Muscle layer of duodenum (tissue), 2 donors: ENCODE measurements at regions not wholly inside any gene's neighbourhood (a gene's known extent, or its start where the extent isn't known, plus 50 kb on each side); places are given as distances from the start of the nearest gene placed in this dataset.

ENCODE experiments used
- H3K27ac ChIP-seq: one replicate; pipeline ENCODE4 v1.7.0; 2013; ENCODE audit warnings: mild to moderate bottlenecking, low read length
- H3K27me3 ChIP-seq: one replicate; pipeline ENCODE4 v1.7.0; 2013; ENCODE audit warnings: low read depth, mild to moderate bottlenecking, control low read depth, low read length
- H3K36me3 ChIP-seq, 2 donors: one replicate each; pipeline ENCODE4 v1.7.0; 2013; ENCODE audit warnings: low read length in 2 of 2, control low read depth in 1 of 2, mild to moderate bottlenecking in 1 of 2; ENCODE audit not compliant: insufficient read depth in 2 of 2, control insufficient read depth in 1 of 2
- H3K4me1 ChIP-seq, 2 donors: one replicate each; pipeline ENCODE4 v1.7.0; 2013; ENCODE audit warnings: low read length in 2 of 2, mild to moderate bottlenecking in 2 of 2, control low read depth in 1 of 2, moderate library complexity in 1 of 2; ENCODE audit not compliant: insufficient read depth in 2 of 2, control insufficient read depth in 1 of 2
- H3K4me3 ChIP-seq, 2 donors: one replicate each; pipeline ENCODE4 v1.7.0; 2013; ENCODE audit warnings: low read length in 2 of 2, low read depth in 1 of 2, mild to moderate bottlenecking in 1 of 2
- H3K9me3 ChIP-seq, 2 donors: one replicate each; pipeline ENCODE4 v1.7.0; 2013; ENCODE audit warnings: low read length in 2 of 2, control low read depth in 1 of 2, mild to moderate bottlenecking in 1 of 2; ENCODE audit not compliant: control insufficient read depth in 1 of 2
- donor health status: healthy.

- no peaks in the 10 kb centered on the region for H3K9me3 ChIP-seq
- no peaks in the 10 kb centered on the region for H3K36me3 ChIP-seq
- H3K27me3 ChIP-seq = no peaks in the 10 kb centered on the region
- H3K27ac ChIP-seq = no peak overlapping the region
- no peaks in the 10 kb centered on the region for H3K4me1 ChIP-seq
- H3K4me3 ChIP-seq = no peak overlapping the region
These were observed 115.0 kb upstream of the TPRG1 start for GRCh38 chr3:189056646-189057335.

- H3K4me3 ChIP-seq = no peak overlapping the region
- no peaks in the 10 kb centered on the region for H3K4me1 ChIP-seq
- H3K36me3 ChIP-seq = no peaks in the 10 kb centered on the region
- no peaks in the 10 kb centered on the region for H3K9me3 ChIP-seq
- H3K27ac ChIP-seq = no peak overlapping the region
- no peaks in the 10 kb centered on the region for H3K27me3 ChIP-seq
These were observed 114.4 kb upstream of the TPRG1 start for GRCh38 chr3:189057369-189057768.

DNA sequence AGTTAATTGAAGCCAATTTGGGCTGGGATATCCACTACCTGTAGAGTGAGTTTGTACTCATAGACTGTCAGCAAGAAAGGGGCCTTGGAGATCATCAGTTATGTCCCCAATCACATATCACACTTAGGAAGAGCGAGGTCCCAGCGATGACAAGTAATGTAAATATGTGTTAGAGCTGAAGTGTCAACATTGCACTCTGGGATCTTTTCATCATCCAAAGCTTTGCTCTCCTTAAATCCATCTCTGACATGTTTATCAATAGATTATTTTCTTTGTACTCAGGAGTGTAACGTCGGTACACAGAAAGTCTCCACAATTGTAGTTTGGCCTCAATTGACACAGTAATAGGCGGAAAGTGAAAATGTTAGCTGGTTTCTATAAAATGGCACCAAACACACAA, 113.7 kb upstream of the TPRG1 start:
- no peaks in the 10 kb centered on the region for H3K4me1 ChIP-seq
- H3K36me3 ChIP-seq = no peaks in the 10 kb centered on the region
- H3K27me3 ChIP-seq = no peaks in the 10 kb centered on the region
- no peak overlapping the region for H3K27ac ChIP-seq
- no peak overlapping the region for H3K4me3 ChIP-seq
- peaks cover 1 to 2% of the 10 kb centered on the region in 2 donors for H3K9me3 ChIP-seq

GRCh38 chr3:189070965-189071364, 100.8 kb upstream of the TPRG1 start:
- no peaks in the 10 kb centered on the region for H3K27me3 ChIP-seq
- H3K36me3 ChIP-seq = no peaks in the 10 kb centered on the region
- no peak overlapping the region for H3K27ac ChIP-seq
- H3K9me3 ChIP-seq = no peaks in the 10 kb centered on the region
- no peaks in the 10 kb centered on the region for H3K4me1 ChIP-seq
- no peak overlapping the region for H3K4me3 ChIP-seq

GRCh38 chr3:189071446-189071845, 100.3 kb upstream of the TPRG1 start:
- no peak overlapping the region for H3K27ac ChIP-seq
- no peaks in the 10 kb centered on the region for H3K36me3 ChIP-seq
- H3K4me1 ChIP-seq = no peaks in the 10 kb centered on the region
- H3K27me3 ChIP-seq = no peaks in the 10 kb centered on the region
- H3K9me3 ChIP-seq = no peaks in the 10 kb centered on the region
- no peak overlapping the region for H3K4me3 ChIP-seq

GRCh38 chr3:189076449-189076848, 95.3 kb upstream of the TPRG1 start:
- Histone ChIP-seq H3K36me3 (no peaks in the 10 kb centered on the region), H3K9me3 (no peaks in the 10 kb centered on the region), H3K4me3 (no peak overlapping the region), H3K4me1 (no peaks in the 10 kb centered on the region), H3K27ac (no peak overlapping the region), H3K27me3 (no peaks in the 10 kb centered on the region)

GRCh38 chr3:189080745-189081144, 91.0 kb upstream of the TPRG1 start:
- no peaks in the 10 kb centered on the region for H3K36me3 ChIP-seq
- no peak overlapping the region for H3K27ac ChIP-seq
- no peaks in the 10 kb centered on the region for H3K27me3 ChIP-seq
- H3K4me3 ChIP-seq = no peak overlapping the region
- H3K9me3 ChIP-seq = no peaks in the 10 kb centered on the region
- no peaks in the 10 kb centered on the region for H3K4me1 ChIP-seq

DNA sequence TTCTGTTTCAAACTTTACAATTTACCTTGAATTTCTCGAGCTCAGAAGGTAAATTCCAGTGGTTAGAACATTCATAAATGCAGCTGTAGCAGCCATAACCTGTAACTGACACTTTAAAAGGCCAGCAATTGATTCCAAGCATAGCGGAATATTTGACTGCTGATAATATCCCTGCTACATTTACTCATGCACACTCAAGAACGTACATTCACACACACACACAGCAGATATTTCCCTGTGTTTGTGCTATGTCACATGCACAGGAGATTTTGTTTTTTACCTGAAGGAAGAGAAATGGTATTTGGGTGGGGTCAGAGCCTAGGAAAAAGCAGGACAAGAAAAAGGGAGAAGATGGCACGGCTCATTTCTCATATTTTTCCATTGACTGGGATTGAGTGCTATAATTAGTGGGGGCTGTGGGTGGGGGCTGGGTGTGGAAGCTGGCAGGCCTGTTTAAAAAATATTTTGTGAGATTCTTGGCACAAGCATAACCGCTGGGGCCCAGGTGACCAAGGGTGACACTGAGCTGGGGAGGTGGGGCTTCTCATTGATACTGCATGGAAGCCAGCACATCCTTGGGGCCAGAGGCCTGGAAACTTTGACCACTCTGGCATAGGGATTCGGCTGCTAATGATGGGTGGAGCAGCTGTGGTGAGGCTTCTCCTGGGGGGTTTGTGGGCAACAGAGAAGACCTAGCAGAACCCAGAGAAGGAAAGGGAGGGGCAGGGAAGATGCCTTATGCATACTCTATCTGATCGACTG, 88.9 kb upstream of the TPRG1 start:
- H3K9me3 ChIP-seq = no peaks in the 10 kb centered on the region
- H3K4me1 ChIP-seq = no peaks in the 10 kb centered on the region

GRCh38 chr3:189084620-189085019, 87.2 kb upstream of the TPRG1 start:
- no peaks in the 10 kb centered on the region for H3K27me3 ChIP-seq

More for the DNA sequence above, 88.9 kb upstream of the TPRG1 start:
- Histone ChIP-seq H3K27ac (no peak overlapping the region), H3K27me3 (no peaks in the 10 kb centered on the region), H3K36me3 (no peaks in the 10 kb centered on the region), H3K4me3 (no peak overlapping the region)

DNA sequence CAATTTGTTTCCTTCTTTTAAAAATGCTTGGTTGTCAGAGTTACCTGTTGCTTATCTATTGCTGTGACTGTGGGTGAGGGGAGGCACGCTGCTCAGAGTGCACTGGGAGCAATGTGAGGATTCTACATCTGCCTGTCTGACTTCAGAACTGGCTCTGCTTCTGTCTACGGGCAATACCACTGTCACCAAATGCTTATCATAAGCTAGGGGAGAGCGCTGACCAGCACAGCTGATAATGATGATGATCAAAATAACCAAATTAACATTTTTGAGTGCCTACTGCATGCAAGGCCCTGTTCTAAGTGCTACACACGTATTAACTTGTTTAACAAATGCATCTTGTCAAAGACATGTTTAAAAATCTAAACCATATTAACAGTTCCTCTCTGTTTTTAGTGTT, 79.2 kb upstream of the TPRG1 start:
- no peaks in the 10 kb centered on the region for H3K27me3 ChIP-seq
- H3K36me3 ChIP-seq = no peaks in the 10 kb centered on the region
- H3K27ac ChIP-seq = no peak overlapping the region
- H3K4me1 ChIP-seq = no peaks in the 10 kb centered on the region
- H3K9me3 ChIP-seq = no peaks in the 10 kb centered on the region
- no peak overlapping the region for H3K4me3 ChIP-seq

More at GRCh38 chr3:189084620-189085019, 87.2 kb upstream of the TPRG1 start:
- Histone ChIP-seq H3K9me3 (no peaks in the 10 kb centered on the region), H3K4me1 (no peaks in the 10 kb centered on the region), H3K4me3 (no peak overlapping the region), H3K36me3 (no peaks in the 10 kb centered on the region), H3K27ac (no peak overlapping the region)

GRCh38 chr3:189094539-189094938, 77.2 kb upstream of the TPRG1 start:
- no peaks in the 10 kb centered on the region for H3K36me3 ChIP-seq
- no peaks in the 10 kb centered on the region for H3K4me1 ChIP-seq
- H3K27me3 ChIP-seq = no peaks in the 10 kb centered on the region
- H3K27ac ChIP-seq = no peak overlapping the region
- H3K9me3 ChIP-seq = no peaks in the 10 kb centered on the region
- no peak overlapping the region for H3K4me3 ChIP-seq
